ENCODE measurements at regions not wholly inside any gene's neighbourhood (a gene's known extent, or its start where the extent isn't known, plus 50 kb on each side); places are given as distances from the start of the nearest gene placed in this dataset.

DNA sequence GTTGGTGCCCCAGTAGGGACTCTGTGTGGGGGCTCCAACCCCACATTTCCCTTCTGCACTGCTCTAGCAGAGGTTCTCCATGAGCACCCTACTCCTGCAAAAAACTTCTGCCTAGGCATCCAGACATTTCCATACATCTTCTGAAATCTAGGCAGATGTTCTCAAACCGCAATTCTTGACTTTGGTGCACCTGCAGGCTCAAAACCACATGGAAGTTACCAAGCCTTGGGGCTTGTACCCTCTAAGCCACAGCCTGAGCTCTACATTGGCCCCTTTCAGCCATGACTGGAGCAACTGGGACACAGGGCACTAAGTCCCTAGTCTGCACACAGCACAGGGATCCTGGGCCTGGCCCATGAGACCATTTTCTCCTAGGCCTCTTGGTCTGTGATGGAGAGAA, 66.5 kb upstream of the VGLL3 start:
- Mint-ChIP-seq H3K9me3 (no peaks in the 10 kb centered on the region), H3K36me3 (ENCODE audit: low read depth) (no peaks in the 10 kb centered on the region), H3K27me3 (ENCODE audit: low read depth) (peaks cover 2% of the 10 kb centered on the region), H3K27ac (no peak overlapping the region), H3K4me3 (no peak overlapping the region), H3K4me1 (ENCODE audit: low read depth) (no peaks in the 10 kb centered on the region)
- CTCF ChIA-PET, result no interaction called here
- intact Hi-C loops (cut with micrococcal nuclease), result no loop called here
- DNase-seq, result no peak

DNA sequence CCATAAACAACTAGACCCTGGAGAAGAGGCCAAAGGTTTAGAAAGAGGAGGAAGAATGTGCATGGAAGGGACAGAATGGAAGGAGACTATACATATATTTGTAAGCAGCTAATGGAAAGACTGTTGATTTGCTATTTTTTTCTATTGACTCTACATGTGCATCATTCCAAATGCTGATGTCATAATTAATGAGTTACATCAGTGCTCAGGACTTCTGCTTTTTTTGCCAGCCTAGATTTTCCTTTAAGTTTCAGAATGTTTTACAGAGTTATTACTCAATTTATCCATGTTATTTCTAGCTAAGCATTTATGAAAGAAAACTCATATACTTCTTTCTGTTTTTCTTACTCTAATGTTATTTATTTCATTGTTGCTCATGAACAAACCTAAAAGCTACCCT, 62.6 kb upstream of the VGLL3 start:
- H3K4me1 Mint-ChIP-seq (ENCODE audit: low read depth), result no peaks in the 10 kb centered on the region
- H3K27ac Mint-ChIP-seq, result no peak overlapping the region
- H3K36me3 Mint-ChIP-seq (ENCODE audit: low read depth), result no peaks in the 10 kb centered on the region
- DNase-seq, result no peak
- intact Hi-C loops (cut with micrococcal nuclease), result no loop called here
- H3K9me3 Mint-ChIP-seq, result no peaks in the 10 kb centered on the region
- H3K27me3 Mint-ChIP-seq (ENCODE audit: low read depth), result peaks cover 2% of the 10 kb centered on the region
- no peak overlapping the region for H3K4me3 Mint-ChIP-seq
- CTCF ChIA-PET, result no interaction called here

DNA sequence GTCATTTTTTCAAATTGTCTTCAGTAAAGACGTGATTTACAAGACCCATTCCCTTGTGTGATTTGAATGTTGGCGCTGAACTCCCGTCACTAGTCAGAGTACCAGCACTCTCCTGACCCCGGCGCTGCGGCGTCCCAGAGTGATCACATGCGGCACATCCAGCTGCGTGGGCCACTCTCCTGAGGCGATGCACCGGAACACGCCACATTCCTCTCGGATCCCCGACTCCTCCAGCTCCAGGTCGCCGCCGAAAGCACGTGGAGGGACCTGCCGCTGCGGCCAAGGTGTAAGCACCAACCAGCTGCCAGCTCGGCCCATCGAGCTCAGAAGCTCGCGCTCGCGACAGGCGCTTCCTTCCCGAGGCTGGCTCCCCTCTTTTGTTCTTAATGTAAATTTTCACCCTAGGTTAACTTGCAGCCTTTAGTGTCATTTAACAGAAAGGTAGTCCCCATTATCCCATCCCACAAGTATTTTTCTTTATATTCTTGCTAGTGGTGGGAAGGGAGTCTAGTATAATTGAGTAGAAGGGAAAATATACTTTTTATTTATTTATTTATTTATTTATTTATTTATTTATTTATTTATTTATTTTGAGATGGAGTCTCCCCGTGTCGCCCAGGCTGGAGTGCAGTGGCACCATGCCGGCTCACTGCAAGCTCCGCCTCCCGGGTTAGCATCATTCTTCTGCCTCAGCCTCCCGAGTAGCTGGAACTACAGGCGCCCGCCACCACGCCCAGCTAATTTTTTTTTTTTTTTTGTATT, 61.7 kb upstream of the VGLL3 start:
- DNase-seq, result no peak
- intact Hi-C loops (cut with micrococcal nuclease), result no loop called here
- Mint-ChIP-seq H3K4me3 (no peak overlapping the region), H3K4me1 (ENCODE audit: low read depth) (no peaks in the 10 kb centered on the region), H3K9me3 (no peaks in the 10 kb centered on the region), H3K27me3 (ENCODE audit: low read depth) (peaks cover 2% of the 10 kb centered on the region), H3K27ac (no peak overlapping the region), H3K36me3 (ENCODE audit: low read depth) (no peaks in the 10 kb centered on the region)
- CTCF ChIA-PET, result interaction anchor here (0.7 kb wide), 1 partner anchor 14 kb away, joined by 3 read pairs; no protein-coding TSS in a partner anchor

DNA sequence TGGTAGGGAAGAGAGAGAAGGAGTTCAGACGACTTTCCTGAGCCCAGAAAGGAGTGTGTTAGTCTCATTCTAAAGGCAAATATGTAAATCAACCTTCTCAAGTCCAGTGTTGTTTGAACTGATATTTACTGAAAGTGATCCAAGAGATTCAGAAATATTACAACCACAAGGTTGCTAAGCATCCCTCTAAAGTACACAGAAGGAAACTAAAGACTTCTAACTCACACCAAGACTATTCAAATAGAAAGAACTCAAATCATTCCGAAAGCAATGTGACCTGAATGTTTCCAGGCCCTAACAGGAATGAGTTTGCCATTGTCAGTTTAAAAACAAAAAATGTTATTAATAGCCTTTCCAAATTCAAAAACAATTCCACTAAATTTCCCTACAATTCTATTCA, 56.9 kb upstream of the VGLL3 start:
- no peak overlapping the region for H3K4me3 Mint-ChIP-seq
- H3K36me3 Mint-ChIP-seq (ENCODE audit: low read depth), result no peaks in the 10 kb centered on the region
- intact Hi-C loops (cut with micrococcal nuclease), result no loop called here
- H3K27ac Mint-ChIP-seq, result no peak overlapping the region
- CTCF ChIA-PET, result no interaction called here
- DNase-seq, result no peak
- no peaks in the 10 kb centered on the region for H3K4me1 Mint-ChIP-seq (ENCODE audit: low read depth)
- H3K27me3 Mint-ChIP-seq (ENCODE audit: low read depth), result no peaks in the 10 kb centered on the region
- H3K9me3 Mint-ChIP-seq, result no peaks in the 10 kb centered on the region

DNA sequence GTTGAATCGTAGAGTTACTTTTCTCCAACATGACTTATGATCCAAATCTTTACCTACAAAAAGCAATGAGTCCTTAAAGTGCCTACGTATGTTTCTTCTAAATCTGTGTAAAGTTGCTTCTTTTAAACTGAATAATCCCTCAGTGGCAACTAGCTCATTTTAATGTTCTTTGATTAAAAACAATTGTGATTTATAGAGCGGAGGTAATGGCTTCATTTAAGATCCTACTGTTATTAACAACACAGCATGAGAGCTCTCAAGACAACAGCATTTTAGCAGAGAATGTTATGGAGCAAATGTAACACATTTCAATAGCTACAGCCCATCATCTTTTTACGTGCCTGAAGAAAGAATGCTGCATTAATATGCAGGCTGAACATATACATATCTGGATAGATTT, 55.3 kb upstream of the VGLL3 start:
- Mint-ChIP-seq H3K27me3 (ENCODE audit: low read depth) (no peaks in the 10 kb centered on the region), H3K4me1 (ENCODE audit: low read depth) (no peaks in the 10 kb centered on the region), H3K27ac (no peak overlapping the region), H3K36me3 (ENCODE audit: low read depth) (no peaks in the 10 kb centered on the region), H3K4me3 (no peak overlapping the region), H3K9me3 (no peaks in the 10 kb centered on the region)
- CTCF ChIA-PET, result no interaction called here
- intact Hi-C loops (cut with micrococcal nuclease), result no loop called here
- no peak for DNase-seq

DNA sequence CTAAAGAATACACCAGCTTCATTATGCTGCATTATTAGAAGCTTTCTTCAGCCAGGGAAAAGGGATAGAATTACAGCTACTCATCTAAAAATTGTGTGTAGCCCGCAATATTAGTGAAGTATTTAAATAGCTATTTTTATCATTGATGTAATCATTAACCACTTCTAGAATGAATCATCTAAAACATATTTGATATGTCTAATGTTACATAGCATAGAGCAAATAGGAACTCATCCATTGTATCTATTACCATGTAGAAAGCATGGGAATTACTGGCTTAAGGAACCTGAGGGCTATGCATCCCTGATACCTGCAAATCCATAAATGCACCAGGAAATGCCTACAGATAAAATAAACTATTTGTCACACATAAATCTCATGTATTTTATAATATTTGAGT, 54.5 kb upstream of the VGLL3 start:
- no peaks in the 10 kb centered on the region for H3K9me3 Mint-ChIP-seq
- H3K27ac Mint-ChIP-seq, result no peak overlapping the region
- H3K4me1 Mint-ChIP-seq (ENCODE audit: low read depth), result no peaks in the 10 kb centered on the region
- H3K36me3 Mint-ChIP-seq (ENCODE audit: low read depth), result no peaks in the 10 kb centered on the region
- intact Hi-C loops (cut with micrococcal nuclease), result no loop called here
- CTCF ChIA-PET, result no interaction called here
- DNase-seq, result no peak
- no peak overlapping the region for H3K4me3 Mint-ChIP-seq
- H3K27me3 Mint-ChIP-seq (ENCODE audit: low read depth), result no peaks in the 10 kb centered on the region

DNA sequence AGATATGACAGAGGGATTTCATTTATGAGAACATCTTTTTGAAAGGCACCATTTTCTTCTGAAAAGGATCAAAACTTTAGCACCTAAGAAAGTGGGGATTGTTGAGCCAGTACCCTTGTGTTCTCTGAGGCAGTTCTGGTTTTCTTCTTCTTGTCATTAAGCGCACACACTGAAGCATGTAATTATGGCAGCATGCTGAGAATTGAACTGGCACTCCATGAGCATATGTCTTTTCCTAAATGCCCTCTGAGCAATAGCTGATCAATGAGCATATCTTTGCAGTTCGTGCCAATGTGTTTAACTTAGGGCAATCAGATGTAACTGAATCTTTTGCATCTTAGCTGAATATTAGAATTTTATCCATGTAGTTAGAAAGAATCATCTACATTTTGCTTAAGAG, 53.9 kb upstream of the VGLL3 start:
- CTCF ChIA-PET, result no interaction called here
- no peak for DNase-seq
- Mint-ChIP-seq H3K4me3 (no peak overlapping the region), H3K36me3 (ENCODE audit: low read depth) (no peaks in the 10 kb centered on the region), H3K9me3 (no peaks in the 10 kb centered on the region), H3K4me1 (ENCODE audit: low read depth) (no peaks in the 10 kb centered on the region), H3K27me3 (ENCODE audit: low read depth) (no peaks in the 10 kb centered on the region), H3K27ac (no peak overlapping the region)
- intact Hi-C loops (cut with micrococcal nuclease), result no loop called here

DNA sequence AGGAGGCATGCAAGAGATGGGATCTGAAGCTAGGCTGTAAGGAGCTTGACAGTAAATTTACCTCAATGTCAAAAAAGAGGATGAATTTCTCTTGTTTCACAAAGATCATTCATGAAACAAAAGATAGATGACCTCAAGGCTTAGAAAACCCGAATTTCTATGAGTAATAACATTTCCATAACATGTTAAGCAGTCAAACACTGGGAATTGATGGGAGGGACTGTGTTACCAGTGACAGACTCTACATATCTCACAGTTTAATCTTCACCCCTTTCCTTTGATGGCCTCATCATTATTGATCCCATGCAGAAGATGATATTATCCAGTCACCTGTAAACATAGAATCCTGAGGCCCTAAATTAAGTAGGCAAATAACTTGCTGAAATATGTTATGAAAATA, 53.5 kb upstream of the VGLL3 start:
- no peaks in the 10 kb centered on the region for H3K4me1 Mint-ChIP-seq (ENCODE audit: low read depth)
- H3K27ac Mint-ChIP-seq, result no peak overlapping the region
- intact Hi-C loops (cut with micrococcal nuclease), result no loop called here
- no peaks in the 10 kb centered on the region for H3K9me3 Mint-ChIP-seq
- DNase-seq, result no peak
- no peaks in the 10 kb centered on the region for H3K27me3 Mint-ChIP-seq (ENCODE audit: low read depth)
- CTCF ChIA-PET, result no interaction called here
- no peaks in the 10 kb centered on the region for H3K36me3 Mint-ChIP-seq (ENCODE audit: low read depth)
- H3K4me3 Mint-ChIP-seq, result no peak overlapping the region

DNA sequence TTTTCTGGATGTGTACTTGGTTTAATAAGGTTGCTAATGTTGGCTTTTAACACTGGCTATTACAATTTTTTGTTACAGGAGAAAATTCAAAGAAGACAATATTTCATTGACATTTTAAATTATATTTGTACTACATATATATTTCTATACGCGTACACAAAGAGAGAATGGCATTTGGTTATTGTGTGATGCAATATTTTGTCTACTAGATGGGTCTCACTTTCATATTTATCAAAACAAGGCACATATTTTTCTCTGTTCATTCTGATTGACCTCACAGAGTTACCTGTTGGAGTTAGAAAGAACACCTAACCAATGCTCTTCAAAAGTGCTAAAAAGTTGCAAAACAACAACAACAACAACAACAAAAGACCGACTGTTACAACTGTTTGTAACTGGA, 50.2 kb upstream of the VGLL3 start:
- Mint-ChIP-seq H3K36me3 (ENCODE audit: low read depth) (no peaks in the 10 kb centered on the region), H3K27ac (no peak overlapping the region), H3K9me3 (no peaks in the 10 kb centered on the region), H3K4me1 (ENCODE audit: low read depth) (no peaks in the 10 kb centered on the region), H3K4me3 (no peak overlapping the region), H3K27me3 (ENCODE audit: low read depth) (no peaks in the 10 kb centered on the region)
- DNase-seq, result no peak
- intact Hi-C loops (cut with micrococcal nuclease), result no loop called here
- CTCF ChIA-PET, result no interaction called here

All from activated naive CD4-positive, alpha-beta T cell treated with anti-CD3 and anti-CD28 coated beads for 36 hours (primary cell).